Neural cell (in vitro differentiated cells): ENCODE measurements at regions not wholly inside any gene's neighbourhood (a gene's known extent, or its start where the extent isn't known, plus 50 kb on each side); places are given as distances from the start of the nearest gene placed in this dataset.

Experiments used
- CTCF ChIP-seq: fragments of 450-650 bp; IDR thresholded peaks from 2 replicates; pipeline ENCODE4 v1.5.1; 2014; ENCODE audit warnings: antibody characterized with exemption, mild to moderate bottlenecking, moderate library complexity; ENCODE audit not compliant: poor library complexity, severe bottlenecking
- EP300 ChIP-seq: fragments of 450-650 bp; conservative IDR thresholded peaks from 2 replicates; pipeline ENCODE4 v1.6.1; 2014; ENCODE audit warnings: antibody characterized with exemption, mild to moderate bottlenecking, moderate library complexity; ENCODE audit not compliant: poor library complexity, severe bottlenecking
- EZH2 ChIP-seq: fragments of 200-600, 300-800 bp; shearing (Covaris generic), sonication (generic); IDR thresholded peaks from 2 replicates; pipeline ENCODE4 v1.6.1; 2014; ENCODE audit warnings: antibody characterized with exemption, low read length, borderline replicate concordance, mild to moderate bottlenecking; ENCODE audit not compliant: insufficient read depth, poor library complexity, severe bottlenecking
- MXI1 ChIP-seq: fragments of 450-650 bp; conservative IDR thresholded peaks from 2 replicates; pipeline ENCODE4 v1.6.1; 2014; ENCODE audit warnings: antibody characterized with exemption, mild to moderate bottlenecking; ENCODE audit not compliant: poor library complexity, severe bottlenecking
- POLR2AphosphoS5 ChIP-seq: IDR thresholded peaks from 2 replicates; pipeline ENCODE4 v1.6.1; 2012
- RAD21 ChIP-seq: fragments of 450-650 bp; conservative IDR thresholded peaks from 2 replicates; pipeline ENCODE4 v1.6.1; 2014; ENCODE audit warnings: antibody characterized with exemption, mild to moderate bottlenecking, moderate library complexity
- SMC3 ChIP-seq: fragments of 450-650 bp; conservative IDR thresholded peaks from 2 replicates; pipeline ENCODE4 v1.6.1; 2014; ENCODE audit warnings: antibody characterized with exemption, mild to moderate bottlenecking, moderate library complexity; ENCODE audit not compliant: poor library complexity
- TAF1 ChIP-seq: IDR thresholded peaks from 2 replicates; pipeline ENCODE4 v1.6.1; 2012; ENCODE audit warnings: low read depth
- TF ChIP-seq, protein P1 (sequence below): IDR thresholded peaks from 2 replicates; pipeline ENCODE4 v1.6.1; 2012; ENCODE audit warnings: borderline replicate concordance

DNA sequence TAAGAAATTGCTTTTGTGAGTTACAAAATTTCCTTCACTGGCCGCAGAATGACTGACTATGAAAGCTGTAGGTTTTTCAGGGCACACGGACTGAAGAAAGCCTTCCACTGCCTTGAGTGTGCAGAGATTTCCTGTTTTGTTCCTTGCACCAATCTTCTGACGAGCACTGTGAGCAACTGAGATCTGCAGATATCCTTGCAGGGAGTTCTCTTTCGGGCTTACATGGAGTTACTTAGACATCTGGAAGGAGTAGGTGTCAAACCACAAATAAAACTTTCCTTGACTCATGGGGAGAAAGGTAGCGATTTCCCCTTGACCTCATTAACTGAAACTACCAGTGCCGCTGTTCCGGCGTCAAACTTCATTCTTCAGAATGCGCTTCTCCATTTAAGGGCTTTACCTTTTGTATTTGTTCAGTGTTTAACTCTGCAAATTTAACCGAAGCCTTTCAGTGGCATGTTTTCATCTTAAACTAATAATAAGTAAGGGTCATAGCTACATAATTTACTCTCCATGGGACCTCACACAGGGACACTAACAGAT is 1175.3 kb downstream of the GATA3 start:
- no peak for TF ChIP-seq CTCF
- TF ChIP-seq EP300: no peak
- no peak for TF ChIP-seq TAF1
- TF ChIP-seq, protein P1, sequence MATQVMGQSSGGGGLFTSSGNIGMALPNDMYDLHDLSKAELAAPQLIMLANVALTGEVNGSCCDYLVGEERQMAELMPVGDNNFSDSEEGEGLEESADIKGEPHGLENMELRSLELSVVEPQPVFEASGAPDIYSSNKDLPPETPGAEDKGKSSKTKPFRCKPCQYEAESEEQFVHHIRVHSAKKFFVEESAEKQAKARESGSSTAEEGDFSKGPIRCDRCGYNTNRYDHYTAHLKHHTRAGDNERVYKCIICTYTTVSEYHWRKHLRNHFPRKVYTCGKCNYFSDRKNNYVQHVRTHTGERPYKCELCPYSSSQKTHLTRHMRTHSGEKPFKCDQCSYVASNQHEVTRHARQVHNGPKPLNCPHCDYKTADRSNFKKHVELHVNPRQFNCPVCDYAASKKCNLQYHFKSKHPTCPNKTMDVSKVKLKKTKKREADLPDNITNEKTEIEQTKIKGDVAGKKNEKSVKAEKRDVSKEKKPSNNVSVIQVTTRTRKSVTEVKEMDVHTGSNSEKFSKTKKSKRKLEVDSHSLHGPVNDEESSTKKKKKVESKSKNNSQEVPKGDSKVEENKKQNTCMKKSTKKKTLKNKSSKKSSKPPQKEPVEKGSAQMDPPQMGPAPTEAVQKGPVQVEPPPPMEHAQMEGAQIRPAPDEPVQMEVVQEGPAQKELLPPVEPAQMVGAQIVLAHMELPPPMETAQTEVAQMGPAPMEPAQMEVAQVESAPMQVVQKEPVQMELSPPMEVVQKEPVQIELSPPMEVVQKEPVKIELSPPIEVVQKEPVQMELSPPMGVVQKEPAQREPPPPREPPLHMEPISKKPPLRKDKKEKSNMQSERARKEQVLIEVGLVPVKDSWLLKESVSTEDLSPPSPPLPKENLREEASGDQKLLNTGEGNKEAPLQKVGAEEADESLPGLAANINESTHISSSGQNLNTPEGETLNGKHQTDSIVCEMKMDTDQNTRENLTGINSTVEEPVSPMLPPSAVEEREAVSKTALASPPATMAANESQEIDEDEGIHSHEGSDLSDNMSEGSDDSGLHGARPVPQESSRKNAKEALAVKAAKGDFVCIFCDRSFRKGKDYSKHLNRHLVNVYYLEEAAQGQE: no peak
- TF ChIP-seq POLR2AphosphoS5: no peak
- TF ChIP-seq SMC3: no peak
- TF ChIP-seq EZH2: no peak
- TF ChIP-seq RAD21: no peak
- no peak for TF ChIP-seq MXI1
